Urinary bladder (tissue), 3 donors: ENCODE measurements at regions not wholly inside any gene's neighbourhood (a gene's known extent, or its start where the extent isn't known, plus 50 kb on each side); places are given as distances from the start of the nearest gene placed in this dataset.

Source experiments
- DNase-seq: peaks from one replicate; pipeline ENCODE4 v3.0.0-alpha.2; 2015; ENCODE audit errors: extremely low spot score
- H3K27ac ChIP-seq: one replicate; pipeline ENCODE4 v1.5.1; 2013; ENCODE audit warnings: low read depth, mild to moderate bottlenecking, moderate library complexity
- H3K36me3 ChIP-seq: one replicate; pipeline ENCODE4 v1.6.1; 2013; ENCODE audit warnings: mild to moderate bottlenecking, moderate library complexity; ENCODE audit not compliant: insufficient read depth
- H3K4me1 ChIP-seq: one replicate; pipeline ENCODE4 v1.6.1; 2013; ENCODE audit warnings: mild to moderate bottlenecking, moderate library complexity; ENCODE audit not compliant: insufficient read depth
- H3K4me3 ChIP-seq: one replicate; pipeline ENCODE4 v1.5.1; 2013; ENCODE audit warnings: low read depth, low read length
- WGBS: extraction: QIAGEN DNeasy Blood & Tissue Kit; methylation state at CpG from one replicate; pipeline ENCODE4 v1.1.7; 2013; 5-methylcytosine and 5-hydroxymethylcytosine counted together
- donor health status: healthy with polysubstance abuse.
- donor health status: healthy.

GRCh38 chr22:48051796-48052620, 1289.6 kb downstream of the TBC1D22A start:
- DNase-seq: no peak
- Histone ChIP-seq H3K4me1 (no peaks in the 10 kb centered on the region), H3K4me3 (no peak overlapping the region), H3K36me3 (no peaks in the 10 kb centered on the region), H3K27ac (no peak overlapping the region)
- 93% methylated on average over 11 of the region's 11 CpGs for WGBS

GRCh38 chr22:48050836-48051235, 1288.4 kb downstream of the TBC1D22A start:
- H3K4me1 ChIP-seq: no peaks in the 10 kb centered on the region
- no peak overlapping the region for H3K4me3 ChIP-seq
- DNase-seq: no peak
- H3K36me3 ChIP-seq: no peaks in the 10 kb centered on the region
- H3K27ac ChIP-seq: no peak overlapping the region
- WGBS: 89% methylated on average over 7 of the region's 7 CpGs

DNA sequence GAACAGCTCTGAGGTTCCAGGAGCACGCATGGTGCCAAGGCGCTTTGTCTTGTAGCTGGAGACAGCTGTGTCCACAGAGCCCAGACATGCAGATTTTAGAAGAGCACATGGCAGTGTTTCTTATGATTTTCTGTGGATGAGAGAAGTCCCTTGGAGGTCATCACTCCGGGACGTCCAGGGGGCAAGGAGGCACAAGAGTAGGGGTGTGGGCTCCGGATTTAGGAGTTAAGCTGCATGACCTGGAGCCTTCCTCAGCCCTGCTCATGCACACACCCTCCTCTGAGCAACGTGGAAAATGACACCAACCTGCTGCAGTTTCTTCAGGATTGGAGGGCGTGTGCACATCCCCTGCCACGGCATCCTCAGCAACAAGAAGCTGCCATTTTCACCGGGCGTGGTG, 1286.7 kb downstream of the TBC1D22A start:
- Histone ChIP-seq H3K4me1 (no peaks in the 10 kb centered on the region), H3K27ac (no peak overlapping the region), H3K4me3 (no peak overlapping the region), H3K36me3 (no peaks in the 10 kb centered on the region)
- DNase-seq: no peak
- WGBS: 53% methylated on average over 10 of the region's 10 CpGs

DNA sequence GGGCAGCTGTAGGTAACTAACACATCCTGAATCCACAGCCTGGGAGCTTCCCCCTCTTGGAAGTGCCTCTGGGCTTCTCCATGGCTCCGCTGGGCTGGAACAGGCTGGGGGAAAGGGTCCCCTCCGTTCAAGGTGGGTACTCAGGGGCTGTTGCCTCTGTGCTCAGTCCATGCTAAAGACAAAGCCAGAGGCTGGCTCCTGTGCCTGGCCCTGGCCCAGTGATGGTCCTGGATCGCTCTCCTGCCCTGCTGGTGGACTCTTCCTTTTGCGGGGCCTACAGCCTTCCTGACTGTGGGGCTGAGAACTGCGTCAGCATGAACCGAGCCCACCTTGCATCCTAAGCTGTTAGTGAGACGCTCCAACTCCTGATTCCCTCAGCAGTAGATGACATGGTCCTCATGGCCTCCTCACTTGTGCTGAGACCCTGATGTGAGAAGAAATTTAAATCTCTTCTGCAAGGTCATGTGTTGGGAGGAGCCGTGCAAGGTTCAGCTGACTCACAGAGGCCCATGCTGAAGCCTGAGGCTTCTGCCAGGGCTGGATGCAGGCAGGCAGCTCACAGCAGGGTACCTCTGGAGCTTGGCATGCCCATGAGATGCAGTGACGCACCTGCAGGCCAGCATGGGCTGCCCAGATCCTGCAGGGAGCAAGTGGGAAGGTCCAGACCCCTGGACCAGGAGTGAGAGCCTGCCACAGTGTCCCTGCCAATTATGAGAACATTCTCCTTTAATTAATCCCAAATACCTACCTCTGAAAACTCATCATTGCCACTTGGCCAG, 1285.5 kb downstream of the TBC1D22A start:
- Histone ChIP-seq H3K4me1 (no peaks in the 10 kb centered on the region), H3K27ac (no peak overlapping the region), H3K36me3 (no peaks in the 10 kb centered on the region), H3K4me3 (no peak overlapping the region)
- DNase-seq: no peak
- 88% methylated on average over 9 of the region's 9 CpGs for WGBS

- no peak overlapping the region for H3K4me3 ChIP-seq
- H3K36me3 ChIP-seq: no peaks in the 10 kb centered on the region
- DNase-seq: no peak
- WGBS: 64% methylated on average over 4 of the region's 4 CpGs
- H3K27ac ChIP-seq: no peak overlapping the region
- no peaks in the 10 kb centered on the region for H3K4me1 ChIP-seq
Observed at GRCh38 chr22:48045369-48045768, 1282.9 kb downstream of the TBC1D22A start.

GRCh38 chr22:48044487-48045060, 1282.1 kb downstream of the TBC1D22A start:
- WGBS: 38% methylated on average over 9 of the region's 9 CpGs
- no peaks in the 10 kb centered on the region for H3K36me3 ChIP-seq
- no peak overlapping the region for H3K4me3 ChIP-seq
- H3K4me1 ChIP-seq: no peaks in the 10 kb centered on the region
- no peak overlapping the region for H3K27ac ChIP-seq
- no peak for DNase-seq

DNA sequence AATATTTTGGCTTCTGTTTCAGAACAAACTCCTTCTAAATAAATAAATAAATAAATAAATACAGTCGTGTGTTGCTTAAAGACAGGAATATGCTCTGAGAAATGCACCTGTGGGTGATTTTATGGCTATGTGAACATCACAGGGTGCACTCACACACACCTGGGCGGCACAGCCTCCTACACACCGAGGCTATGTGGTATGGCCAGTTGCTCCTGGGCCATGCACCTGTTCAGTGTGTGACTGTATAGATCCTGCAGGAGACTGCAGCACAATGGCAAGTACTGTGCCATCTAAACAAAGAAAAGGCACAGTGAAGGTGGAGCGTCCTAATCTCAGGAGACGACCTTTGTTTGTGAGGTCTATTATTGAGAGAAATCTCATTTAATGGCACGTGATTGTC, 1281.1 kb downstream of the TBC1D22A start:
- Histone ChIP-seq H3K4me1 (no peaks in the 10 kb centered on the region), H3K36me3 (no peaks in the 10 kb centered on the region)
- 89% methylated on average over 6 of the region's 6 CpGs for WGBS

DNA sequence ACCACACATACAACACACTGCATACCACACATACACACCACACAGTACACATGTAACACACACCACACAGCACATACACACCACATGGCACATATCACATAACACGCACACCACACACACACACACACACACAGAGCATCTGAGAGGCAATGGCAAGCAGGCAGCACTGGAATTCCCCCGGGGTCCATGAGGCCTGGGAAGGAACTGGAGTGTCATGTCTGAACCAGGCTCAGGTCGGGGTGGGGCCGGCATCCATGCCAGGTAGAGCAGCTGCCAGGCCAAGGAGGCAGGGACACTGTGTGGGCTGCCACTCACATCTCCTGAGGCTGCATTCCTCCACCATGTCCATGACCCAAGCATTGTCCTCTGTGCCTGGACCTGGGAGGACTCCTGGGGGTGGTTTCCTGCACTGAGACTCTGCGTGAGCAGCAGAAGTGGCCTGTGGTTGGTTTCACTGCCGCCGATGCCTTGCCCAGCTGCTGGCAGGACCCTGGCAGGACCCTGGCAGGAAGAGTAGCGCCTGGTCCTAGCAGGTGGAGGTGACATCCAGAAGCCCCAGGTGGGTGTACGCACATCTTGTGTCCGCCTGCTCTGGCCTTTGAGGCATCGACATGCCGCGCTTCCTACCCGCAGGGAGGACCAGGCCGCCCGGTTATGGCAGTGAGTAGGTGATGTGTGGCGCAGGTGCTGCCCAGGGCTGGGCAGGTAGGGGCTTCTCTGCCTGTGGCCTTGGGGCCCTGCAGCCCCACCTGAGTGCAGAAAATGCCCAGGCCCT, 1280.4 kb downstream of the TBC1D22A start:
- no peak for DNase-seq
- Histone ChIP-seq H3K36me3 (no peaks in the 10 kb centered on the region), H3K4me3 (no peak overlapping the region), H3K4me1 (no peaks in the 10 kb centered on the region), H3K27ac (no peak overlapping the region)
- 91% methylated on average over 17 of the region's 17 CpGs for WGBS

More for the DNA sequence above, 1281.1 kb downstream of the TBC1D22A start:
- Histone ChIP-seq H3K27ac (no peak overlapping the region), H3K4me3 (no peak overlapping the region)
- DNase-seq: no peak

DNA sequence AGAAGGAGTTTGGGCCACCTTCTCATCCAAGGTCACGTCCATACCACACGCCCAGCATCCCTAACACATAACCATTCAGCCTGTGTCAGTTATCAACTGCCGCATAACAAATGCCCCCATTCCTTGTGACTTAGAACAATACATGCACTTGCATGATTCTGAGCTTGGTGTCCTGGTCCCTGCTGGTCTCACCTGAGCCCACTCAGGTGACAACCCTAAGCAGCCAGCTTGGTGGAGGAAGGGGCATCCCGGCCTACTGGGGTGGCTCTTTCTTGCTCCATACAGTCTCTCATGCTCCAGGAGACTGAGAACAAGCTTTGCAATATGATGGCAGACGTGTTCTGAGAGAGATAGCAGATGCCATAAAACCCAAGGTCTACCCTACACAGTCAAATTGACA, 1276.9 kb downstream of the TBC1D22A start:
- Histone ChIP-seq H3K36me3 (no peaks in the 10 kb centered on the region), H3K27ac (no peak overlapping the region), H3K4me3 (no peak overlapping the region), H3K4me1 (no peaks in the 10 kb centered on the region)
- DNase-seq: no peak
- 88% methylated on average over 5 of the region's 5 CpGs for WGBS

GRCh38 chr22:48037618-48038017, 1275.2 kb downstream of the TBC1D22A start:
- Histone ChIP-seq H3K36me3 (no peaks in the 10 kb centered on the region), H3K27ac (no peak overlapping the region), H3K4me3 (no peak overlapping the region), H3K4me1 (no peaks in the 10 kb centered on the region)
- no peak for DNase-seq
- WGBS: 74% methylated on average over 4 of the region's 4 CpGs

GRCh38 chr22:48035897-48036296, 1273.4 kb downstream of the TBC1D22A start:
- Histone ChIP-seq H3K4me1 (no peaks in the 10 kb centered on the region), H3K4me3 (no peak overlapping the region), H3K27ac (no peak overlapping the region), H3K36me3 (no peaks in the 10 kb centered on the region)
- DNase-seq: no peak
- 78% methylated on average over 12 of the region's 12 CpGs for WGBS

GRCh38 chr22:48031589-48031988, 1269.1 kb downstream of the TBC1D22A start:
- WGBS: 72% methylated on average over 6 of the region's 6 CpGs
- Histone ChIP-seq H3K27ac (no peak overlapping the region), H3K4me3 (no peak overlapping the region), H3K4me1 (no peaks in the 10 kb centered on the region), H3K36me3 (no peaks in the 10 kb centered on the region)
- DNase-seq: no peak

DNA sequence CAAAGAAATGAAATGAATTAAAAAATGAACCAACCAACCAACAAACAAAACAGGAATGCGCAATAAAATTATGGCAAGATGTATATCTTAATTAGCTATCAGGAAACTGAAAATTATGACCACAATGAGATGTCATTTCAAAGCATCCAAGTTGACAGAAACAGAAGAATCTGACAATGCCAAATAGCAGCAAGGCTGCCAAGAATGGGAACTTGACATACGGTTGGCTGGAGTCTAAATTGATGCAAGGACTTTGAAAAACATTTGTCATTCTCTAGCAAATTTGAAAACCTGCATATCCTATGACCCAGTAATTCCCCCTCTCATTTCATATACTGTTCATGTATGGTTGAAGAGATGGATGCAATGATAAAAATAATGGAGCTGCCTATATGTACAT, 1262.6 kb downstream of the TBC1D22A start:
- no peak for DNase-seq
- no peak overlapping the region for H3K4me3 ChIP-seq
- no peak overlapping the region for H3K27ac ChIP-seq
- no peaks in the 10 kb centered on the region for H3K4me1 ChIP-seq
- H3K36me3 ChIP-seq: no peaks in the 10 kb centered on the region
- WGBS: 86% methylated on average over 2 of the region's 2 CpGs
